Glutamatergic neuron (in vitro differentiated cells): ENCODE measurements at regions not wholly inside any gene's neighbourhood (a gene's known extent, or its start where the extent isn't known, plus 50 kb on each side); places are given as distances from the start of the nearest gene placed in this dataset.

Source experiments
- DNase-seq: peaks from one replicate; pipeline ENCODE4 v3.0.0; 2022
- H3K27ac Mint-ChIP-seq: one replicate; pipeline ENCODE4 v1.8.0; 2020; ENCODE audit warnings: mild to moderate bottlenecking, mixed read lengths, inconsistent platforms; ENCODE audit not compliant: unreplicated experiment
- H3K27me3 Mint-ChIP-seq: one replicate; pipeline ENCODE4 v1.8.0; 2020; ENCODE audit warnings: mild to moderate bottlenecking, moderate library complexity, mixed read lengths, inconsistent platforms; ENCODE audit not compliant: unreplicated experiment
- H3K36me3 Mint-ChIP-seq: one replicate; pipeline ENCODE4 v1.8.0; 2020; ENCODE audit warnings: mild to moderate bottlenecking, mixed read lengths, inconsistent platforms; ENCODE audit not compliant: unreplicated experiment
- H3K4me1 Mint-ChIP-seq: one replicate; pipeline ENCODE4 v1.8.0; 2020; ENCODE audit warnings: mild to moderate bottlenecking, low read depth, mixed read lengths, inconsistent platforms; ENCODE audit not compliant: unreplicated experiment
- H3K4me3 Mint-ChIP-seq: one replicate; pipeline ENCODE4 v1.8.0; 2020; ENCODE audit warnings: mild to moderate bottlenecking, mixed read lengths, inconsistent platforms; ENCODE audit not compliant: unreplicated experiment
- H3K9me3 Mint-ChIP-seq: one replicate; pipeline ENCODE4 v1.8.0; 2020; ENCODE audit warnings: mild to moderate bottlenecking, moderate library complexity, mixed read lengths, inconsistent platforms; ENCODE audit not compliant: unreplicated experiment
- TF ChIP-seq, protein P1 (sequence below): fragments of 200-600 bp; sonication (generic); IDR thresholded peaks from one replicate; pipeline ENCODE4 v1.5.0; 2021; ENCODE audit not compliant: partially characterized antibody, unreplicated experiment

- TF ChIP-seq, protein P1, sequence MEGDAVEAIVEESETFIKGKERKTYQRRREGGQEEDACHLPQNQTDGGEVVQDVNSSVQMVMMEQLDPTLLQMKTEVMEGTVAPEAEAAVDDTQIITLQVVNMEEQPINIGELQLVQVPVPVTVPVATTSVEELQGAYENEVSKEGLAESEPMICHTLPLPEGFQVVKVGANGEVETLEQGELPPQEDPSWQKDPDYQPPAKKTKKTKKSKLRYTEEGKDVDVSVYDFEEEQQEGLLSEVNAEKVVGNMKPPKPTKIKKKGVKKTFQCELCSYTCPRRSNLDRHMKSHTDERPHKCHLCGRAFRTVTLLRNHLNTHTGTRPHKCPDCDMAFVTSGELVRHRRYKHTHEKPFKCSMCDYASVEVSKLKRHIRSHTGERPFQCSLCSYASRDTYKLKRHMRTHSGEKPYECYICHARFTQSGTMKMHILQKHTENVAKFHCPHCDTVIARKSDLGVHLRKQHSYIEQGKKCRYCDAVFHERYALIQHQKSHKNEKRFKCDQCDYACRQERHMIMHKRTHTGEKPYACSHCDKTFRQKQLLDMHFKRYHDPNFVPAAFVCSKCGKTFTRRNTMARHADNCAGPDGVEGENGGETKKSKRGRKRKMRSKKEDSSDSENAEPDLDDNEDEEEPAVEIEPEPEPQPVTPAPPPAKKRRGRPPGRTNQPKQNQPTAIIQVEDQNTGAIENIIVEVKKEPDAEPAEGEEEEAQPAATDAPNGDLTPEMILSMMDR, result no peak
- H3K27me3 Mint-ChIP-seq, result peaks cover 5% of the 10 kb centered on the region
- H3K4me1 Mint-ChIP-seq, result no peaks in the 10 kb centered on the region
- no peak overlapping the region for H3K27ac Mint-ChIP-seq
- no peak overlapping the region for H3K4me3 Mint-ChIP-seq
- peaks cover 10% of the 10 kb centered on the region for H3K36me3 Mint-ChIP-seq
- peaks cover 8% of the 10 kb centered on the region for H3K9me3 Mint-ChIP-seq
- no peak for DNase-seq
These were observed 51.6 kb upstream of the GTSF1L start for GRCh38 chr20:43778375-43778774.

GRCh38 chr20:43776691-43777090 is 49.9 kb upstream of the GTSF1L start:
- H3K27ac Mint-ChIP-seq, result no peak overlapping the region
- H3K36me3 Mint-ChIP-seq, result peaks cover 10% of the 10 kb centered on the region
- DNase-seq, result no peak
- H3K4me3 Mint-ChIP-seq, result no peak overlapping the region
- no peaks in the 10 kb centered on the region for H3K4me1 Mint-ChIP-seq
- TF ChIP-seq, protein P1, result no peak
- H3K27me3 Mint-ChIP-seq, result peaks cover 7% of the 10 kb centered on the region
- H3K9me3 Mint-ChIP-seq, result peaks cover 5% of the 10 kb centered on the region
